Neutrophil (primary cell): ENCODE measurements at regions not wholly inside any gene's neighbourhood (a gene's known extent, or its start where the extent isn't known, plus 50 kb on each side); places are given as distances from the start of the nearest gene placed in this dataset.

Experiments
- H3K27ac ChIP-seq: fragments of 200-600 bp; sonication (generic); 2 replicates; pipeline ENCODE4 v1.5.1; 2016; ENCODE audit warnings: mild to moderate bottlenecking, moderate library complexity
- H3K27me3 ChIP-seq: fragments of 200-600 bp; sonication (generic); 2 replicates; pipeline ENCODE4 v1.6.0; 2016; ENCODE audit warnings: mild to moderate bottlenecking
- H3K36me3 ChIP-seq: fragments of 200-600 bp; sonication (generic); 2 replicates; pipeline ENCODE4 v1.5.1; 2017
- H3K4me1 ChIP-seq, 2 experiments: fragments of 200-600 bp in 1 of 2; sonication (generic) in 1 of 2; 1 replicate in 1 of 2; 2 replicates in 1 of 2; pipeline versions ENCODE4 v1.5.1 to v1.6.1; 2013 to 2016; ENCODE audit warnings: low read depth in 1 of 2, low read length in 1 of 2, mild to moderate bottlenecking in 1 of 2, moderate library complexity in 1 of 2; ENCODE audit not compliant: control insufficient read depth in 1 of 2, insufficient read depth in 1 of 2
- H3K4me3 ChIP-seq, 2 experiments: fragments of 200-600 bp in 1 of 2; sonication (generic) in 1 of 2; 1 replicate in 1 of 2; 2 replicates in 1 of 2; pipeline ENCODE4 v1.5.1; 2013 to 2016; ENCODE audit warnings: low read depth in 1 of 2, low read length in 1 of 2, mild to moderate bottlenecking in 1 of 2, moderate library complexity in 1 of 2
- H3K9me3 ChIP-seq: fragments of 200-600 bp; sonication (generic); 2 replicates; pipeline ENCODE4 v1.5.1; 2016
- CTCF ChIP-seq: fragments of 200-600 bp; sonication (generic); IDR thresholded peaks from 2 replicates; pipeline ENCODE4 v1.5.1; 2016; ENCODE audit warnings: antibody characterized with exemption

- no peaks in the 10 kb centered on the region for H3K9me3 ChIP-seq
- H3K4me1 ChIP-seq: no peaks in the 10 kb centered on the region
- no peak overlapping the region for H3K4me3 ChIP-seq
- no peaks in the 10 kb centered on the region for H3K27me3 ChIP-seq
- H3K27ac ChIP-seq: no peak overlapping the region
- no peaks in the 10 kb centered on the region for H3K36me3 ChIP-seq
- TF ChIP-seq CTCF: no peak
These were observed 857.1 kb upstream of the GBE1 start for GRCh38 chr3:82618594-82618993.

- no peaks in the 10 kb centered on the region for H3K36me3 ChIP-seq
- H3K9me3 ChIP-seq: no peaks in the 10 kb centered on the region
- H3K27ac ChIP-seq: no peak overlapping the region
- H3K4me1 ChIP-seq: no peaks in the 10 kb centered on the region
- no peaks in the 10 kb centered on the region for H3K27me3 ChIP-seq
- no peak overlapping the region for H3K4me3 ChIP-seq
- TF ChIP-seq CTCF: no peak
These were observed 848.8 kb upstream of the GBE1 start for GRCh38 chr3:82610236-82610635.

GRCh38 chr3:82607391-82607790 is 845.9 kb upstream of the GBE1 start:
- no peak for TF ChIP-seq CTCF
- no peaks in the 10 kb centered on the region for H3K4me1 ChIP-seq
- H3K9me3 ChIP-seq: no peaks in the 10 kb centered on the region
- H3K27ac ChIP-seq: no peak overlapping the region
- no peaks in the 10 kb centered on the region for H3K36me3 ChIP-seq
- no peaks in the 10 kb centered on the region for H3K27me3 ChIP-seq
- H3K4me3 ChIP-seq: no peak overlapping the region

- no peak overlapping the region for H3K27ac ChIP-seq
- H3K9me3 ChIP-seq: peaks cover 9% of the 10 kb centered on the region
- H3K27me3 ChIP-seq: no peaks in the 10 kb centered on the region
- H3K4me1 ChIP-seq: no peaks in the 10 kb centered on the region
- H3K36me3 ChIP-seq: no peaks in the 10 kb centered on the region
- no peak overlapping the region for H3K4me3 ChIP-seq
- no peak for TF ChIP-seq CTCF
These were observed 835.4 kb upstream of the GBE1 start for GRCh38 chr3:82596805-82597204.

GRCh38 chr3:82595530-82595929 is 834.1 kb upstream of the GBE1 start:
- H3K27ac ChIP-seq: no peak overlapping the region
- H3K27me3 ChIP-seq: no peaks in the 10 kb centered on the region
- TF ChIP-seq CTCF: no peak
- H3K36me3 ChIP-seq: no peaks in the 10 kb centered on the region
- peaks cover 9% of the 10 kb centered on the region for H3K9me3 ChIP-seq
- H3K4me3 ChIP-seq: no peak overlapping the region
- no peaks in the 10 kb centered on the region for H3K4me1 ChIP-seq

GRCh38 chr3:82587174-82587573 is 825.7 kb upstream of the GBE1 start:
- H3K27ac ChIP-seq: no peak overlapping the region
- H3K4me3 ChIP-seq: no peak overlapping the region
- TF ChIP-seq CTCF: no peak
- no peaks in the 10 kb centered on the region for H3K36me3 ChIP-seq
- no peaks in the 10 kb centered on the region for H3K4me1 ChIP-seq
- H3K27me3 ChIP-seq: no peaks in the 10 kb centered on the region
- H3K9me3 ChIP-seq: no peaks in the 10 kb centered on the region
